GM23338 (cell line): ENCODE measurements at regions not wholly inside any gene's neighbourhood (a gene's known extent, or its start where the extent isn't known, plus 50 kb on each side); places are given as distances from the start of the nearest gene placed in this dataset.

Experiments
- ATAC-seq: fragments of 200-7000 bp; cut with Tn5 transposase; 3 replicates; pipeline ENCODE4 v1.9.1; 2020
- DNase-seq: peaks from one replicate; pipeline ENCODE4 v3.0.0-alpha.2; 2015; ENCODE audit warnings: low spot score
- H2AFZ ChIP-seq: fragments of 200-600 bp; sonication (generic); 2 replicates; pipeline ENCODE4 v1.8.0; 2016; ENCODE audit warnings: antibody characterized with exemption, mild to moderate bottlenecking, moderate library complexity
- H3F3A ChIP-seq: fragments of 200-600 bp; sonication (generic); replicated peaks from 2 replicates; pipeline ENCODE4 v1.8.0; 2017; ENCODE audit warnings: antibody characterized with exemption, mixed run types, low read depth
- H3K27ac ChIP-seq: fragments of 200-600 bp; sonication (generic); 2 replicates; pipeline ENCODE4 v1.6.1; 2016; ENCODE audit warnings: low read depth
- H3K27me3 ChIP-seq: fragments of 200-600 bp; sonication (generic); 2 replicates; pipeline ENCODE4 v1.8.0; 2016; ENCODE audit warnings: mild to moderate bottlenecking, mixed run types, moderate library complexity; ENCODE audit not compliant: insufficient read depth
- H3K36me3 ChIP-seq: fragments of 200-600 bp; sonication (generic); 2 replicates; pipeline ENCODE4 v1.8.0; 2016; ENCODE audit warnings: mild to moderate bottlenecking; ENCODE audit not compliant: insufficient read depth
- H3K4me1 ChIP-seq: fragments of 200-600 bp; sonication (generic); 2 replicates; pipeline ENCODE4 v1.8.0; 2016; ENCODE audit warnings: mild to moderate bottlenecking, moderate library complexity; ENCODE audit not compliant: insufficient read depth
- H3K4me2 ChIP-seq: fragments of 200-600 bp; sonication (generic); 2 replicates; pipeline ENCODE4 v1.7.1; 2017; ENCODE audit warnings: mixed run types
- H3K4me3 ChIP-seq: fragments of 200-600 bp; sonication (generic); 2 replicates; pipeline ENCODE4 v1.6.1; 2016; ENCODE audit warnings: mixed run types
- H3K79me2 ChIP-seq: fragments of 200-600 bp; sonication (generic); replicated peaks from 2 replicates; pipeline ENCODE4 v1.8.0; 2017; ENCODE audit warnings: mild to moderate bottlenecking; ENCODE audit not compliant: insufficient read depth
- H3K9me2 ChIP-seq: fragments of 200-600 bp; sonication (generic); 2 replicates; pipeline ENCODE4 v1.8.0; 2017; ENCODE audit not compliant: insufficient read depth
- H4K20me1 ChIP-seq: fragments of 200-600 bp; sonication (generic); replicated peaks from 2 replicates; pipeline ENCODE4 v1.8.0; 2017; ENCODE audit warnings: mild to moderate bottlenecking; ENCODE audit not compliant: insufficient read depth
- H3K27ac Mint-ChIP-seq: 2 replicates; pipeline ENCODE4 v1.8.0; 2020; ENCODE audit warnings: inconsistent platforms, mild to moderate bottlenecking, moderate library complexity, mixed read lengths
- H3K27me3 Mint-ChIP-seq: 3 replicates; pipeline ENCODE4 v1.8.0; 2022; ENCODE audit warnings: low read depth, mild to moderate bottlenecking, moderate library complexity, mixed read lengths, inconsistent platforms; ENCODE audit not compliant: insufficient read depth, poor library complexity
- H3K36me3 Mint-ChIP-seq: 3 replicates; pipeline ENCODE4 v1.8.0; 2021; ENCODE audit warnings: low read depth, mild to moderate bottlenecking, inconsistent platforms, moderate library complexity, mixed read lengths
- H3K4me1 Mint-ChIP-seq: 3 replicates; pipeline ENCODE4 v1.8.0; 2020; ENCODE audit warnings: mild to moderate bottlenecking, inconsistent platforms, mixed read lengths
- H3K4me3 Mint-ChIP-seq: 3 replicates; pipeline ENCODE4 v1.8.0; 2021; ENCODE audit warnings: moderate library complexity, mild to moderate bottlenecking, inconsistent platforms, mixed read lengths
- H3K9me3 Mint-ChIP-seq: 3 replicates; pipeline ENCODE4 v1.8.0; 2020; ENCODE audit warnings: moderate library complexity, mild to moderate bottlenecking, inconsistent platforms, mixed read lengths
- CREB1 ChIP-seq: fragments of 250-450 bp; sonication (Bioruptor Pico); IDR thresholded peaks from 2 replicates; pipeline ENCODE4 v1.5.0; 2020; ENCODE audit warnings: low read depth, mild to moderate bottlenecking, moderate library complexity
- CTCF ChIP-seq, 2 experiments: fragments of 200-600 bp in 1 of 2; sonication (generic) in 1 of 2; conservative IDR thresholded peaks; 2 replicates each; pipeline versions ENCODE4 v1.5.1 to v1.6.1; 2016 to 2017; ENCODE audit warnings: antibody characterized with exemption in 2 of 2, low read depth in 2 of 2, mild to moderate bottlenecking in 2 of 2, moderate library complexity in 1 of 2
- EZH2 ChIP-seq: fragments of 200-600 bp; sonication (generic); IDR thresholded peaks from one replicate; pipeline ENCODE4 v1.8.0; 2017; ENCODE audit warnings: antibody characterized with exemption, mild to moderate bottlenecking, low read depth; ENCODE audit not compliant: unreplicated experiment
- EZH2phosphoT487 ChIP-seq: fragments of 200-600 bp; sonication (generic); IDR thresholded peaks from one replicate; pipeline ENCODE4 v1.8.1; 2018; ENCODE audit warnings: antibody characterized with exemption; ENCODE audit not compliant: unreplicated experiment
- POLR2AphosphoS5 ChIP-seq: IDR thresholded peaks from 2 replicates; pipeline ENCODE4 v1.6.1; 2016; ENCODE audit warnings: antibody characterized with exemption, low read depth
- REST ChIP-seq: IDR thresholded peaks from one replicate; pipeline ENCODE4 v1.6.1; 2018; ENCODE audit warnings: antibody characterized with exemption; ENCODE audit not compliant: unreplicated experiment
- ZNF114 ChIP-seq: fragments of 250-450 bp; sonication (Bioruptor Pico); IDR thresholded peaks from 2 replicates; pipeline ENCODE4 v1.5.0; 2020; ENCODE audit warnings: mild to moderate bottlenecking, moderate library complexity
- ZNF462 ChIP-seq: fragments of 250-450 bp; sonication (Bioruptor Pico); IDR thresholded peaks from 2 replicates; pipeline ENCODE4 v1.5.0; 2020; ENCODE audit warnings: mild to moderate bottlenecking, moderate library complexity

- TF ChIP-seq REST (no peak), EZH2phosphoT487 (no peak), CREB1 (CRISPR knock-in tag) (no peak)
These were observed 271.6 kb upstream of the PPP2R2D start (continued) for GRCh38 chr10:131629026-131629770.

GRCh38 chr10:131630772-131631258 is 270.0 kb upstream of the PPP2R2D start:
- DNase-seq (no peak), ATAC-seq (no peak)
- no peaks in the 10 kb centered on the region for H3K4me1 ChIP-seq
- no peaks in the 10 kb centered on the region for H3F3A ChIP-seq
- H2AFZ ChIP-seq = no peak overlapping the region
- no peaks in the 10 kb centered on the region for H3K36me3 ChIP-seq
- no peaks in the 10 kb centered on the region for H3K9me2 ChIP-seq
- H3K36me3 Mint-ChIP-seq = peaks cover 16% of the 10 kb centered on the region
- H3K4me1 Mint-ChIP-seq = no peaks in the 10 kb centered on the region
- no peaks in the 10 kb centered on the region for H4K20me1 ChIP-seq
- no peaks in the 10 kb centered on the region for H3K27me3 ChIP-seq
- H3K27ac ChIP-seq = no peak overlapping the region
- H3K4me3 ChIP-seq = no peak overlapping the region
- H3K4me2 ChIP-seq = no peak overlapping the region
- H3K9me3 Mint-ChIP-seq = peaks cover 70% of the 10 kb centered on the region
- no peak overlapping the region for H3K4me3 Mint-ChIP-seq
- H3K79me2 ChIP-seq = no peaks in the 10 kb centered on the region
- H3K27me3 Mint-ChIP-seq = peaks cover 7% of the 10 kb centered on the region
- H3K27ac Mint-ChIP-seq = no peak overlapping the region
- TF ChIP-seq POLR2AphosphoS5 (no peak), EZH2phosphoT487 (no peak), REST (no peak), ZNF114 (no peak), EZH2 (no peak), CTCF (conservative IDR thresholded peaks at IDR 0.05; ENCODE audit: low read depth in 2 of 2) (no peak), ZNF462 (CRISPR knock-in tag) (no peak)
